ENCODE measurements at regions not wholly inside any gene's neighbourhood (a gene's known extent, or its start where the extent isn't known, plus 50 kb on each side); places are given as distances from the start of the nearest gene placed in this dataset.

DNA sequence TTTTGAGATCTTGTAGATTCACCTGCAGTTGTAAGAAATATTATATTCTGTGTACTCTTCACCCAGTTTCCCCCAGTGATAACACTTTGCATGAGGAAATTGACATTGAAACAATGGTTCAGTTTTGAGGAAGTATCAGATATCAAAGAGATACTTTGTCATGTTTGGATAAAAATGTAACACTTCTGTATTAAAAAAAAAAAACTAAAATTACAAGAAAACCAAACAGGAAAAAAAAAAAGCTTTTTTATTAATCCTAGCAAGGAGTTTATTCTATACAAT is 204.0 kb downstream of the ARL4C start:
- TF ChIP-seq, protein P1, sequence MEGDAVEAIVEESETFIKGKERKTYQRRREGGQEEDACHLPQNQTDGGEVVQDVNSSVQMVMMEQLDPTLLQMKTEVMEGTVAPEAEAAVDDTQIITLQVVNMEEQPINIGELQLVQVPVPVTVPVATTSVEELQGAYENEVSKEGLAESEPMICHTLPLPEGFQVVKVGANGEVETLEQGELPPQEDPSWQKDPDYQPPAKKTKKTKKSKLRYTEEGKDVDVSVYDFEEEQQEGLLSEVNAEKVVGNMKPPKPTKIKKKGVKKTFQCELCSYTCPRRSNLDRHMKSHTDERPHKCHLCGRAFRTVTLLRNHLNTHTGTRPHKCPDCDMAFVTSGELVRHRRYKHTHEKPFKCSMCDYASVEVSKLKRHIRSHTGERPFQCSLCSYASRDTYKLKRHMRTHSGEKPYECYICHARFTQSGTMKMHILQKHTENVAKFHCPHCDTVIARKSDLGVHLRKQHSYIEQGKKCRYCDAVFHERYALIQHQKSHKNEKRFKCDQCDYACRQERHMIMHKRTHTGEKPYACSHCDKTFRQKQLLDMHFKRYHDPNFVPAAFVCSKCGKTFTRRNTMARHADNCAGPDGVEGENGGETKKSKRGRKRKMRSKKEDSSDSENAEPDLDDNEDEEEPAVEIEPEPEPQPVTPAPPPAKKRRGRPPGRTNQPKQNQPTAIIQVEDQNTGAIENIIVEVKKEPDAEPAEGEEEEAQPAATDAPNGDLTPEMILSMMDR (conservative IDR thresholded peaks at IDR 0.05; ENCODE audit: low read length) = no peak
- TF ChIP-seq EZH2phosphoT487 (IDR thresholded peaks at IDR 0.05; ENCODE audit: borderline replicate concordance, low read depth, low read length) = no peak
